HAP-1 (cell line): ENCODE measurements at regions not wholly inside any gene's neighbourhood (a gene's known extent, or its start where the extent isn't known, plus 50 kb on each side); places are given as distances from the start of the nearest gene placed in this dataset.

Experiments
- DNase-seq, 2 experiments: peaks; one replicate each; pipeline ENCODE4 v3.0.0-alpha.2; 2016 to 2020; ENCODE audit warnings: low spot score in 2 of 2
- H3K27me3 ChIP-seq: fragments of 250-450 bp; sonication (Bioruptor Pico); 2 replicates; pipeline ENCODE4 v1.5.1; 2020; ENCODE audit warnings: low read depth, mild to moderate bottlenecking, moderate library complexity
- H3K36me3 ChIP-seq: fragments of 250-450 bp; sonication (Bioruptor Pico); replicated peaks from 2 replicates; pipeline ENCODE4 v1.5.1; 2020; ENCODE audit warnings: mild to moderate bottlenecking
- H3K4me1 ChIP-seq: fragments of 250-450 bp; sonication (Bioruptor Pico); 2 replicates; pipeline ENCODE4 v1.5.1; 2020; ENCODE audit warnings: mild to moderate bottlenecking
- H3K4me3 ChIP-seq: fragments of 250-450 bp; sonication (Bioruptor Pico); 2 replicates; pipeline ENCODE4 v1.5.1; 2020; ENCODE audit warnings: mild to moderate bottlenecking, moderate library complexity
- H3K9me3 ChIP-seq: fragments of 250-450 bp; sonication (Bioruptor Pico); 2 replicates; pipeline ENCODE4 v1.5.1; 2020; ENCODE audit warnings: mild to moderate bottlenecking, moderate library complexity
- in situ Hi-C: fragments of 300-500 bp; cut with MboI; formaldehyde crosslinking; loops from 3 replicates; pipeline ENCODE4 v1.14.3; 2020; ENCODE audit warnings: low sequenced_read_pairs, inconsistent platforms, mixed read lengths

DNA sequence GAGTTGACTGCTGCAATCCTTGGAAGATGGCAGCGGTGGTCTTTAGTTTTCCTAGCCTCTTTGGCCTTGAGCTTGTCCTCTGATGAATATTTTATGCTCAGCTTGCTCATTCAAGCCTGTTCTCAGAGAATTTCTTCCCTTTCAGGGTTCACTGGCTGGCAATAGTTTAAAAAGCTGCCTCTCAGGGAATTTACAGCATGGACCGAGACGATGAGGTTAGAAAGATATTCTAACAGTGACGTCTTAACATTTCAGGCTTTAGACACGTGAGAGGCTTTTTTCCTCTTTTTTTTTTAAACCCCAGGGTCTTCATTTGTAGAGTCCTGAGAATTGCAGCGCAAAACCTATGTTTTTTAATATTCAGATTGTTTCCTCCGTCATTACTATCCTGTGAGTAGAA lies 120.3 kb upstream of the CLSTN2 start:
- in situ Hi-C loops = no loop called here
- H3K36me3 ChIP-seq = no peaks in the 10 kb centered on the region
- H3K4me3 ChIP-seq = no peak overlapping the region
- no peaks in the 10 kb centered on the region for H3K27me3 ChIP-seq
- H3K9me3 ChIP-seq = no peaks in the 10 kb centered on the region
- H3K4me1 ChIP-seq = no peaks in the 10 kb centered on the region
- no peak for DNase-seq

- H3K27me3 ChIP-seq = no peaks in the 10 kb centered on the region
- H3K9me3 ChIP-seq = no peaks in the 10 kb centered on the region
- H3K36me3 ChIP-seq = no peaks in the 10 kb centered on the region
- in situ Hi-C loops = no loop called here
- no peak for DNase-seq
- no peaks in the 10 kb centered on the region for H3K4me1 ChIP-seq
- no peak overlapping the region for H3K4me3 ChIP-seq
Measured at GRCh38 chr3:139811331-139811730, 123.7 kb upstream of the CLSTN2 start.

GRCh38 chr3:139808201-139808600 lies 126.8 kb upstream of the CLSTN2 start:
- H3K4me3 ChIP-seq = no peak overlapping the region
- H3K27me3 ChIP-seq = no peaks in the 10 kb centered on the region
- no peaks in the 10 kb centered on the region for H3K9me3 ChIP-seq
- no peak for DNase-seq
- H3K4me1 ChIP-seq = no peaks in the 10 kb centered on the region
- in situ Hi-C loops = no loop called here
- H3K36me3 ChIP-seq = no peaks in the 10 kb centered on the region

DNA sequence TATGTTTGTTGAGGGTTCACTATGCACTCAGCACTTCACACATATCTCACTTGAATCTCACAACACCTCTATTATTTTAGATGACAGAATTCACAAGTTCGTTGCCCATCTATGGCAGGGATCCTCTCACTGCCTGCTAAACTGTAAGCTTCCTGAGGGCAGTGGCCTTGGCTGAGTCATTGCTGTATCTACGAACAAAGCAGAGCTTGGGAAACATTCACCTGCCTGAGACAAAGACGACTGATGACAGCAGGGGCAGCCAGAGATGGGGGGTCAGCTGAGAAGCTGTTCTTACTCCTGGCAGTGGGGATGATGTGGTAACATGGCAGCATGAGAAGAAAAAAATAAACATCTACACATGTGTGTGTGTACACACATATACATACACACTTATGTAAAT lies 125.5 kb upstream of the NMNAT3 start:
- Histone ChIP-seq H3K27me3 (no peaks in the 10 kb centered on the region), H3K4me1 (no peaks in the 10 kb centered on the region), H3K4me3 (no peak overlapping the region), H3K36me3 (no peaks in the 10 kb centered on the region), H3K9me3 (no peaks in the 10 kb centered on the region)
- in situ Hi-C loops = no loop called here
- DNase-seq = no peak

- Histone ChIP-seq H3K4me1 (no peaks in the 10 kb centered on the region), H3K36me3 (no peaks in the 10 kb centered on the region), H3K4me3 (no peak overlapping the region), H3K9me3 (no peaks in the 10 kb centered on the region), H3K27me3 (no peaks in the 10 kb centered on the region)
- in situ Hi-C loops = no loop called here
- DNase-seq = peak; percentile 17 to 69
Measured at GRCh38 chr3:139797724-139798343, 120.1 kb upstream of the NMNAT3 start.

DNA sequence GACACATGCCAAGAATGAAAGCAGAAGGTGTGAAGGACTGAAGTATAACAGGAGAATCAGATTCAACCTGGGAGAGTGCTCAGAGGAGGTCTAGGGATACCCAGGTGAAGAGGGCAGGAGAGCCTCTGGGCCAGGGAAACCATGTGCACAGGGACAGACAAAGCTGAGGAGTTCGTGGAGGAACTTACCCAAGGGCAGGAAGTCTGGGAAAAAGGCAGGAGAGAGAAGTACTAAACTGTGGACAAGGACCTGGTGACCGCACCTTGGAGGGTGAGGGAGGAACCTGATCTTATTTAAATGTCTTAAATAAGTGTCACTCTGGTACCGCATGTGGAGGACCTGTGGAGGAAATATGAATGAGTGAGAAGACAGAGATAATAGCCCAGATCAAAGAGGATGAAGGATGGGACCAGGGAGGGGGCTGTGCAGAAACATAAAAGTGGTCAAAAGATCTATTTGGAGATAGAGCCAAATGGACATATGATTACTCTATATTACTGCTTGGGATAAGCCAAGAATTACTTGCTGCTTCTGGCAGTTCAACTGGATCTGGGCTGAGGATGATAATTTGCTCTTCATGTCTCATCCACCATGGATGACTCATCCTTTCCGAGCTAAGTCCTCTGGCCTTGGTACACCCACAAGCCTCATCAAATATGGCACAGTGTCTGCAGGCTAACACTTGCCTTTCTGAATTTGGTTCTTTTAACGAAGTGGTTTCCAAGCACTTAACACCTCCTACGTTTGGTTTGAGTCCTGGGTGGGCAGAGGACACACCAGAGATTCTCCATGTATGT lies 116.9 kb upstream of the NMNAT3 start:
- in situ Hi-C loops = no loop called here
- Histone ChIP-seq H3K36me3 (no peaks in the 10 kb centered on the region), H3K4me3 (no peak overlapping the region), H3K27me3 (no peaks in the 10 kb centered on the region), H3K4me1 (no peaks in the 10 kb centered on the region), H3K9me3 (no peaks in the 10 kb centered on the region)
- no peak for DNase-seq

- H3K9me3 ChIP-seq = 0 out of 2 replicates have a peak, but pooled peaks cover under 1% of the 10 kb centered on the region
- no peaks in the 10 kb centered on the region for H3K4me1 ChIP-seq
- DNase-seq = no peak
- H3K36me3 ChIP-seq = no peaks in the 10 kb centered on the region
- H3K27me3 ChIP-seq = no peaks in the 10 kb centered on the region
- no peak overlapping the region for H3K4me3 ChIP-seq
- in situ Hi-C loops = no loop called here
Measured at GRCh38 chr3:139793408-139793807, 115.6 kb upstream of the NMNAT3 start.

GRCh38 chr3:139780593-139780992 lies 102.8 kb upstream of the NMNAT3 start:
- H3K9me3 ChIP-seq = no peaks in the 10 kb centered on the region
- no peak for DNase-seq
- H3K4me1 ChIP-seq = no peaks in the 10 kb centered on the region
- no peak overlapping the region for H3K4me3 ChIP-seq
- no peaks in the 10 kb centered on the region for H3K36me3 ChIP-seq
- 0 out of 2 replicates have a peak, but pooled peaks cover 2% of the 10 kb centered on the region for H3K27me3 ChIP-seq
- in situ Hi-C loops = no loop called here

- Histone ChIP-seq H3K9me3 (no peaks in the 10 kb centered on the region), H3K4me1 (no peaks in the 10 kb centered on the region), H3K4me3 (no peak overlapping the region), H3K27me3 (no peaks in the 10 kb centered on the region), H3K36me3 (no peaks in the 10 kb centered on the region)
- DNase-seq = no peak
- in situ Hi-C loops = no loop called here
Measured at GRCh38 chr3:139778682-139779233, 101.0 kb upstream of the NMNAT3 start.

DNA sequence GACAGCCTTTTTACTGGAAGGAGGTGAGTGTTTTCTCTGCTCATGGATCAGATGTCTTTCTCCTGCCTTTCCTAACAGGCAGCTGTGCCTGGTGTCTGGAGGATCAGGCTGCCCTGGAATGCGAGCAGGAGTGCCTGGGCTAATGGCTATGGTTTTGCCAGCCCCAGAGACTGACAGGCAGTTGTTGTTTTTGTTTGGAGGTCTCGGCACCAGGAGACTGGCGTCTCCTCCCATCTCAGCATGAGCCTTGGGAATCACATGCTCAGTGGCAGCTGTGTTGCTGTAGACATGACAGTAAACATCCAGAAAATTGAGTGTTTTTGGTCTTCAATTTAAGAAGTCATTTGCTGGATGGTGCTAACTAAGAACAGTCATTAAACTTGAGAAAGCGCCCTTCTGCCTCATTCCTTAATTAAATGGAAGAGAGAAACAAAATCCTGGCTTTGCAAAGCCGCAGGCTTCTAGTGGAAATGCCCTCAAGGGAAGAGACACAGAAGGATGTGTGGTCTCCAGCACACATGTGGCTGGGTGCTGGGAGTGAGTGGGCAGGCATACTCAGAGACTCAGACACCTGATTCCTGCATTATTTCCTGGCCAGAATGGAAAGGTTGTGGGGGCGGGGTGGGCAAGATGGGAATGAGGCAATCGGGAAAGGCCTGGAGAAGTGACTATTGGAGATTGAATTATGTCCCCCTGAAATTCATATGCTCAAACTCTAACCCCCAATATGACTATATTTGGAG lies 97.0 kb upstream of the NMNAT3 start:
- in situ Hi-C loops = no loop called here
- Histone ChIP-seq H3K36me3 (no peaks in the 10 kb centered on the region), H3K4me3 (no peak overlapping the region), H3K9me3 (no peaks in the 10 kb centered on the region), H3K27me3 (no peaks in the 10 kb centered on the region), H3K4me1 (no peaks in the 10 kb centered on the region)
- no peak for DNase-seq

DNA sequence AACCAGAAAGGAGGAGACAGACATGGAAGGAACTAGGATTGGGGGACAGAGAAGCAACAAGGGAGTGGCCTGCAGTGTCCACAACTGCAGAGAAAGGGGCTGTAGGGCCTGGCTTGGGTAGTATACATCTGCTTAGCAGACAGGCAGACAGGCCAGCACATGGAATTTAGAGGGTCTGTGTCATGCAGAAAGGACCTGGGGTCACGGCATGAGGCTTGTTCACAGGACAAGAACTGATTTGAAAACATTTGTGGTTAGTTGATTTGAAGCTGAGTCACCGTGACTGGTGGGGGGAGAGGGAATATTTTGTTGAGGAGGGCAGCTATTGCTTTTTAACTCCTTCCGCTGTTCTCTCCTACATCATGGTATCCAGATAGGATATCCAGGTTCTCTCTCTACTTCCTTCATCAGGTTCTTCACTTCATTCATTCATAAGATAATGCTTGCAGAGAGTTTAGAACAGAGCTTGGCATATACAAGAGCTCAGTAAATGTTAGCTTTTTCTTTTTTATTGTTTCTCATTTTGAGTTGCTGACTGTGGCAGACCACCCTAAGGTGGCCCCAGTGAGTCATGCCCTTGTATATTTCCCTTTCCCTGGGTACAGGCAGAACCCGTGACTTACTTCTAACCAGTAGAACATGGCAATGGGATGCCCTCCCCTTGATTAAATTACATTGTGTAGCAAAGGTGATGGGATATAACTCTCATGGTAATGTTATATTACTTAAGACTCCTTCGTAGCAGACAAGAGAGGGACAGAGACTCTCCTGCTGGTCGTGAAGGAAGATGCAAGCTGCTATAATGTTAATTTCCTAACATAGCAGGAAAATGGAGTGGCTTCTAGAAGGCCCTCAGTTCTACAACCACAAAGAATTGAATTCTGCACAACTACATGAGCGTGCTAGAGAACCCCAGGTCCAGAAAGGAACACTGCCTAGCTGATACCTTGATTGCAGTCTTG lies 95.0 kb upstream of the NMNAT3 start:
- no peak overlapping the region for H3K4me3 ChIP-seq
- in situ Hi-C loops = no loop called here
- DNase-seq = no peak

DNA sequence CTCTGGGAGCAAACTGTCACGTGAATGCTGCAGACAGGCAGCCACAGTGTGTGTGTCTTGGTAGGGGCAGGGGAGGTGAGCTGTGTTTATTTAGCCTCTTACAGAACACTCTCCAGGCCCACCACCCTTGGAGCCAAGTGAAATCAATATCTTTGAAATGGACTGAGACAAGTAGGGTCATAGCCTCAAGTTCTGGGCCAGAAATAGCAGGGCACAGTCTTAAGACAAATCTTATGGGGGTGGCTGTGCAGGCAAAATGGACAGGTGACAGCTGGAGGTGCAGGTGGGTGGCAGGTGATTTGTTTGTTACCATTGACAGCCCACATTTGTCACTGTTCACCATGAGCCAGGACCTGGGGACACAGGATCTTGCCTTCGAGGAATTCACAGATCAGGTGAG lies 93.6 kb upstream of the NMNAT3 start:
- no peak for DNase-seq

More for the DNA sequence above, 95.0 kb upstream of the NMNAT3 start:
- Histone ChIP-seq H3K4me1 (no peaks in the 10 kb centered on the region), H3K36me3 (no peaks in the 10 kb centered on the region), H3K9me3 (no peaks in the 10 kb centered on the region), H3K27me3 (no peaks in the 10 kb centered on the region)

GRCh38 chr3:139770577-139770976 lies 92.8 kb upstream of the NMNAT3 start:
- Histone ChIP-seq H3K27me3 (no peaks in the 10 kb centered on the region), H3K4me1 (no peaks in the 10 kb centered on the region), H3K36me3 (no peaks in the 10 kb centered on the region), H3K4me3 (no peak overlapping the region), H3K9me3 (no peaks in the 10 kb centered on the region)
- in situ Hi-C loops = no loop called here
- no peak for DNase-seq

More for the DNA sequence above, 93.6 kb upstream of the NMNAT3 start:
- Histone ChIP-seq H3K4me1 (no peaks in the 10 kb centered on the region), H3K27me3 (no peaks in the 10 kb centered on the region), H3K4me3 (no peak overlapping the region), H3K9me3 (no peaks in the 10 kb centered on the region), H3K36me3 (no peaks in the 10 kb centered on the region)
- in situ Hi-C loops = no loop called here
